Endothelial cell of umbilical vein (primary cell): ENCODE measurements at regions not wholly inside any gene's neighbourhood (a gene's known extent, or its start where the extent isn't known, plus 50 kb on each side); places are given as distances from the start of the nearest gene placed in this dataset.
"Not testable (repeated sequence)": the region's sequence is repeated elsewhere in the genome, so short reads cannot be mapped to it uniquely, and the experiment has no call there.

Experiments
- BruUV-seq: library from RNA; stranded (reverse); fragments of 400-500 nt; replicated peaks from 2 replicates; lab custom pipeline; 2021; lab: Mats Ljungman, UMichigan
- CTCF ChIA-PET: fragments of 300-600, 350-600 bp; sonication (Branson Sonifier 250); formaldehyde crosslinking; loops from one replicate; lab custom pipeline; 2021; ENCODE audit warnings: antibody characterized with exemption, inconsistent platforms; lab: Charles Lee
- POLR2A ChIA-PET: fragments of 300-600, 350-600 bp; sonication (Branson Sonifier 250); formaldehyde crosslinking; loops from one replicate; lab custom pipeline; 2021; ENCODE audit warnings: antibody characterized with exemption, inconsistent platforms; lab: Charles Lee
- DNase-seq: peaks from one replicate; pipeline ENCODE4 v3.0.0-alpha.2; 2011; ENCODE audit warnings: low read depth, low spot score
- FAIRE-seq: peaks from 2 replicates; lab custom pipeline; 2011; peaks lifted over from hg19 to GRCh38; lab: Jason Lieb, UNC
- H2AFZ ChIP-seq: 2 replicates; pipeline ENCODE4 v1.6.0; 2012; ENCODE audit warnings: low read depth, low read length, control low read depth, inconsistent platforms
- H3K27ac ChIP-seq: 2 replicates; pipeline ENCODE4 v1.5.1; 2011; ENCODE audit warnings: low read depth, mild to moderate bottlenecking, control low read depth, low read length, moderate library complexity; ENCODE audit not compliant: insufficient read depth
- H3K27me3 ChIP-seq, 2 experiments: 2 replicates each; pipeline versions ENCODE4 v1.6.0 to v1.6.1; 2011; ENCODE audit warnings: low read length in 2 of 2, mixed read lengths in 1 of 2; ENCODE audit not compliant: control insufficient read depth in 2 of 2, insufficient read depth in 2 of 2
- H3K36me3 ChIP-seq, 2 experiments: 2 replicates in 1 of 2; 3 replicates in 1 of 2; pipeline ENCODE4 v1.5.1; 2011; ENCODE audit warnings: low read length in 2 of 2, mild to moderate bottlenecking in 1 of 2, moderate library complexity in 1 of 2; ENCODE audit not compliant: control insufficient read depth in 2 of 2, insufficient read depth in 2 of 2; ENCODE audit errors: extremely low read depth in 1 of 2
- H3K4me1 ChIP-seq: 3 replicates; pipeline ENCODE4 v1.5.1; 2011; ENCODE audit warnings: mild to moderate bottlenecking, low read length; ENCODE audit not compliant: control insufficient read depth, insufficient read depth; ENCODE audit errors: extremely low read depth
- H3K4me2 ChIP-seq: 2 replicates; pipeline ENCODE4 v1.6.1; 2011; ENCODE audit warnings: low read length, control low read depth, mixed read lengths; ENCODE audit not compliant: insufficient read depth
- H3K4me3 ChIP-seq, 3 experiments: fragments of 200-600 bp in 1 of 3; sonication (generic), shearing (Covaris generic) in 1 of 3; replicated peaks in 1 of 3; 2 replicates each; pipeline ENCODE4 v1.5.1; 2011 to 2016; ENCODE audit warnings: control low read depth in 3 of 3, low read length in 3 of 3, mild to moderate bottlenecking in 2 of 3, inconsistent platforms in 1 of 3, low read depth in 1 of 3, moderate library complexity in 1 of 3; ENCODE audit not compliant: insufficient read depth in 1 of 3
- H3K79me2 ChIP-seq: 2 replicates; pipeline ENCODE4 v1.6.0; 2012; ENCODE audit warnings: low read length, inconsistent platforms; ENCODE audit not compliant: control insufficient read depth, insufficient read depth
- H3K9ac ChIP-seq: replicated peaks from 2 replicates; pipeline ENCODE3; 2011; ENCODE audit warnings: low read length, control low read depth; ENCODE audit not compliant: insufficient read depth; ENCODE audit errors: extremely low read depth
- H3K9me1 ChIP-seq: replicated peaks from 3 replicates; pipeline ENCODE4 v1.6.0; 2011; ENCODE audit warnings: mild to moderate bottlenecking, low read length; ENCODE audit not compliant: control insufficient read depth, insufficient read depth; ENCODE audit errors: extremely low read depth
- H3K9me3 ChIP-seq: replicated peaks from 2 replicates; pipeline ENCODE4 v1.5.1; 2012; ENCODE audit warnings: low read length, inconsistent platforms; ENCODE audit not compliant: control insufficient read depth, insufficient read depth
- H4K20me1 ChIP-seq: replicated peaks from 2 replicates; pipeline ENCODE3; 2011; ENCODE audit warnings: mild to moderate bottlenecking, low read length; ENCODE audit not compliant: control insufficient read depth, insufficient read depth; ENCODE audit errors: extremely low read depth
- EZH2 ChIP-seq: IDR thresholded peaks from 2 replicates; pipeline ENCODE4 v1.6.1; 2012; ENCODE audit warnings: borderline replicate concordance, low read depth, mild to moderate bottlenecking, moderate library complexity, low read length, inconsistent platforms; ENCODE audit not compliant: severe bottlenecking
- FOS ChIP-seq: IDR thresholded peaks from 2 replicates; pipeline ENCODE4 v1.6.1; 2011; ENCODE audit warnings: mild to moderate bottlenecking, low read length, moderate library complexity, borderline replicate concordance; ENCODE audit not compliant: insufficient read depth
- GATA2 ChIP-seq: IDR thresholded peaks from 2 replicates; pipeline ENCODE4 v1.7.0; 2011; ENCODE audit warnings: low read depth, mild to moderate bottlenecking, moderate library complexity, mixed read lengths, low read length; ENCODE audit not compliant: insufficient read length, insufficient read depth
- JUN ChIP-seq: IDR thresholded peaks from 2 replicates; pipeline ENCODE4 v1.6.1; 2011; ENCODE audit warnings: borderline replicate concordance, low read depth; ENCODE audit not compliant: insufficient read length, insufficient read depth
- MYC ChIP-seq: IDR thresholded peaks from one replicate; pipeline ENCODE4 v1.6.1; 2011; ENCODE audit warnings: mild to moderate bottlenecking, low read depth, low read length
- POLR2A ChIP-seq: IDR thresholded peaks from 2 replicates; pipeline ENCODE4 v1.6.1; 2012; ENCODE audit warnings: low read depth, mild to moderate bottlenecking, control low read depth, low read length
- POLR2AphosphoS5 ChIP-seq: IDR thresholded peaks from 2 replicates; pipeline ENCODE4 v1.6.1; 2012; ENCODE audit warnings: low read depth, mild to moderate bottlenecking, control low read depth, low read length, moderate library complexity; ENCODE audit not compliant: insufficient read depth
- dilution Hi-C: fragments of 300-500 bp; cut with MboI; formaldehyde crosslinking; loops from one replicate; pipeline ENCODE4 v1.15.0; 2019; ENCODE audit warnings: low sequenced_read_pairs; ENCODE audit not compliant: extremely low pct_ligation_motif_present
- intact Hi-C: fragments of 100-400 bp; cut with micrococcal nuclease; formaldehyde crosslinking; loops from one replicate; pipeline ENCODE4 v1.10.0; 2022
- TF ChIP-seq, protein P1 (sequence below): IDR thresholded peaks from 2 replicates; pipeline ENCODE4 v1.6.1; 2011; ENCODE audit not compliant: insufficient read depth, insufficient read length
- TF ChIP-seq, protein P2 (sequence below), 2 donors: IDR thresholded peaks; 1 replicate in 1 of 2; 2 replicates in 1 of 2; pipeline ENCODE4 v1.5.1; 2011; ENCODE audit warnings: low read length in 2 of 2, mild to moderate bottlenecking in 2 of 2, moderate library complexity in 2 of 2, control low read depth in 1 of 2, inconsistent platforms in 1 of 2, low read depth in 1 of 2; ENCODE audit not compliant: insufficient read depth in 1 of 2; ENCODE audit errors: extremely low read depth in 1 of 2

GRCh38 chr1:70504821-70505193, 93.7 kb downstream of the CTH start:
- Histone ChIP-seq H3K27me3 (no peaks in the 10 kb centered on the region), H3K4me3 (no peak overlapping the region), H3K4me2 (no peak overlapping the region), H3K9me3 (no peaks in the 10 kb centered on the region), H3K36me3 (no peaks in the 10 kb centered on the region), H4K20me1 (no peaks in the 10 kb centered on the region), H3K9ac (no peak overlapping the region), H3K79me2 (no peaks in the 10 kb centered on the region), H3K27ac (no peak overlapping the region), H3K9me1 (no peaks in the 10 kb centered on the region), H2AFZ (no peak overlapping the region), H3K4me1 (no peaks in the 10 kb centered on the region)
- dilution Hi-C loops, result no loop called here
- BruUV-seq, result no TSS peak
- no peak for TF ChIP-seq POLR2AphosphoS5
- TF ChIP-seq, protein P1, sequence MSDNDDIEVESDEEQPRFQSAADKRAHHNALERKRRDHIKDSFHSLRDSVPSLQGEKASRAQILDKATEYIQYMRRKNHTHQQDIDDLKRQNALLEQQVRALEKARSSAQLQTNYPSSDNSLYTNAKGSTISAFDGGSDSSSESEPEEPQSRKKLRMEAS, result no peak
- TF ChIP-seq GATA2, result no peak
- no peak for TF ChIP-seq JUN
- TF ChIP-seq, protein P2, sequence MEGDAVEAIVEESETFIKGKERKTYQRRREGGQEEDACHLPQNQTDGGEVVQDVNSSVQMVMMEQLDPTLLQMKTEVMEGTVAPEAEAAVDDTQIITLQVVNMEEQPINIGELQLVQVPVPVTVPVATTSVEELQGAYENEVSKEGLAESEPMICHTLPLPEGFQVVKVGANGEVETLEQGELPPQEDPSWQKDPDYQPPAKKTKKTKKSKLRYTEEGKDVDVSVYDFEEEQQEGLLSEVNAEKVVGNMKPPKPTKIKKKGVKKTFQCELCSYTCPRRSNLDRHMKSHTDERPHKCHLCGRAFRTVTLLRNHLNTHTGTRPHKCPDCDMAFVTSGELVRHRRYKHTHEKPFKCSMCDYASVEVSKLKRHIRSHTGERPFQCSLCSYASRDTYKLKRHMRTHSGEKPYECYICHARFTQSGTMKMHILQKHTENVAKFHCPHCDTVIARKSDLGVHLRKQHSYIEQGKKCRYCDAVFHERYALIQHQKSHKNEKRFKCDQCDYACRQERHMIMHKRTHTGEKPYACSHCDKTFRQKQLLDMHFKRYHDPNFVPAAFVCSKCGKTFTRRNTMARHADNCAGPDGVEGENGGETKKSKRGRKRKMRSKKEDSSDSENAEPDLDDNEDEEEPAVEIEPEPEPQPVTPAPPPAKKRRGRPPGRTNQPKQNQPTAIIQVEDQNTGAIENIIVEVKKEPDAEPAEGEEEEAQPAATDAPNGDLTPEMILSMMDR (IDR thresholded peaks at IDR 0.05; ENCODE audit: extremely low read depth in 1 of 2, insufficient read depth in 1 of 2, low read depth in 1 of 2, low read length in 2 of 2), result no peak
- TF ChIP-seq MYC, result no peak
- TF ChIP-seq POLR2A, result no peak
- TF ChIP-seq FOS, result no peak
- TF ChIP-seq EZH2, result no peak
- DNase-seq (no peak), FAIRE-seq (no peak)
- POLR2A ChIA-PET, result no interaction called here
- CTCF ChIA-PET, result no interaction called here
- intact Hi-C loops, result no loop called here

DNA sequence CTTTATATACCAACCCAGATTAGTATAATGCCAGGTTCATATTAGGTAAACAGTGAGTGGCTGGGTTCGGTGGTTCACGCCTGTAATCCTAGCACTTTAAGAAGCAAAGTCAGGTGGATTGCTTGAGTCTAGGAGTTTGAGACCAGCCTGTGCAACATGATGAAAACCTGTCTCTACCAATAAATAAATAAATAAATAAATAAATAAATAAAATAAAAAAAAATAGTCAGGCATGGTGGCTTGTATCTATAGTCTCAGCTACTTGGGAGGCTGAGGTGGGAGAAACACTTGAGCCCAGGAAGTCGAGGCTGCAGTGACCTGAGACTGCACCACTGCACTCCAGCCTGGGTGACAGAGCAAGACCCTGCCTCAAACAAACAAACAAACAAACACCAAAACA, 96.9 kb downstream of the CTH start:
- H3K27ac ChIP-seq, intact Hi-C loops, H3K79me2 ChIP-seq, H3K4me1 ChIP-seq, dilution Hi-C loops, H3K9me1 ChIP-seq, H3K36me3 ChIP-seq, DNase-seq, H3K27me3 ChIP-seq, FAIRE-seq, H4K20me1 ChIP-seq, H3K4me3 ChIP-seq, H2AFZ ChIP-seq, H3K9me3 ChIP-seq, POLR2A ChIA-PET, H3K4me2 ChIP-seq, H3K9ac ChIP-seq, BruUV-seq: not testable (repeated sequence)
- CTCF ChIA-PET, result interaction anchor here (1.0 to 1.6 kb wide), 3 partner anchors 71 to 1908 kb away, joined by 3 to 8 read pairs (median 5); no protein-coding TSS in a partner anchor
